ENCODE measurements at regions not wholly inside any gene's neighbourhood (a gene's known extent, or its start where the extent isn't known, plus 50 kb on each side); places are given as distances from the start of the nearest gene placed in this dataset.
A peak's percentile ranks its signal among the peaks of the same experiment; 100 is the strongest.
"Not testable (repeated sequence)": the region's sequence is repeated elsewhere in the genome, so short reads cannot be mapped to it uniquely, and the experiment has no call there.

GRCh38 chrX:107296184-107296583 lies 89.8 kb downstream of the DNAAF6 start:
- not testable (repeated sequence) for DNase-seq

- no peak for DNase-seq
Observed at GRCh38 chrX:107298276-107298675, 91.9 kb downstream of the DNAAF6 start.

GRCh38 chrX:107301253-107301652 lies 94.8 kb downstream of the DNAAF6 start:
- DNase-seq = no peak

- DNase-seq = no peak
Observed at GRCh38 chrX:107304141-107304540, 97.7 kb downstream of the DNAAF6 start.

GRCh38 chrX:107323786-107324492 lies 117.5 kb downstream of the DNAAF6 start:
- no peak for DNase-seq

- DNase-seq = peak; percentile 45
Observed at GRCh38 chrX:107324493-107325310, 118.3 kb downstream of the DNAAF6 start.

- no peak for DNase-seq
Observed at GRCh38 chrX:107325467-107325866, 119.1 kb downstream of the DNAAF6 start.

- DNase-seq = no peak
Observed at GRCh38 chrX:107348051-107348450, 101.4 kb upstream of the FRMPD3 start.

- DNase-seq = no peak
Observed at GRCh38 chrX:107348990-107349389, 100.5 kb upstream of the FRMPD3 start.

- no peak for DNase-seq
Observed at GRCh38 chrX:107355533-107355932, 93.9 kb upstream of the FRMPD3 start.

- no peak for DNase-seq
Observed at GRCh38 chrX:107360788-107361360, 88.6 kb upstream of the FRMPD3 start.

GRCh38 chrX:107370185-107370584 lies 79.3 kb upstream of the FRMPD3 start:
- not testable (repeated sequence) for DNase-seq

- DNase-seq = no peak
Observed at GRCh38 chrX:107374132-107374531, 75.3 kb upstream of the FRMPD3 start.

GRCh38 chrX:107374831-107375230 lies 74.6 kb upstream of the FRMPD3 start:
- no peak for DNase-seq

GRCh38 chrX:107376186-107376585 lies 73.3 kb upstream of the FRMPD3 start:
- DNase-seq = not testable (repeated sequence)

- no peak for DNase-seq
Observed at GRCh38 chrX:107384397-107385105, 64.9 kb upstream of the FRMPD3 start.

GRCh38 chrX:107389726-107390125 lies 59.7 kb upstream of the FRMPD3 start:
- no peak for DNase-seq

- DNase-seq = not testable (repeated sequence)
Observed at GRCh38 chrX:107393656-107394055, 55.8 kb upstream of the FRMPD3 start.

GRCh38 chrX:107396235-107396634 lies 53.2 kb upstream of the FRMPD3 start:
- no peak for DNase-seq

- DNase-seq = no peak
Observed at GRCh38 chrX:107396783-107397182, 52.7 kb upstream of the FRMPD3 start.

- DNase-seq = no peak
Observed at GRCh38 chrX:107398115-107398514, 51.3 kb upstream of the FRMPD3 start.

All from left kidney (tissue), 1 donor.